PC-9 (cell line): ENCODE measurements at regions not wholly inside any gene's neighbourhood (a gene's known extent, or its start where the extent isn't known, plus 50 kb on each side); places are given as distances from the start of the nearest gene placed in this dataset.

Experiments
- BruUV-seq: library from RNA; stranded (reverse); fragments of 400-500 nt; replicated peaks from 2 replicates; lab custom pipeline; 2021; lab: Mats Ljungman, UMichigan
- CTCF ChIA-PET: fragments of 300-600 bp; sonication (Branson Sonifier 250); formaldehyde crosslinking; loops from one replicate; lab custom pipeline; 2022; ENCODE audit warnings: antibody characterized with exemption; lab: Charles Lee
- POLR2A ChIA-PET: fragments of 300-600 bp; sonication (Branson Sonifier 250); formaldehyde crosslinking; loops from one replicate; lab custom pipeline; 2022; ENCODE audit warnings: antibody characterized with exemption; ENCODE audit not compliant: unreplicated experiment; lab: Charles Lee
- DNase-seq, 2 experiments: peaks; one replicate each; pipeline versions ENCODE4 v3.0.0 to v3.0.0-alpha.2; 2015 to 2022; ENCODE audit warnings: mixed read lengths in 1 of 2
- H2AFZ ChIP-seq: fragments of 200-600 bp; sonication (generic); 2 replicates; pipeline ENCODE4 v1.8.1; 2017; ENCODE audit warnings: antibody characterized with exemption
- H3F3A ChIP-seq: fragments of 200-600 bp; sonication (generic); 2 replicates; pipeline ENCODE4 v1.8.1; 2017; ENCODE audit warnings: antibody characterized with exemption, mild to moderate bottlenecking, low read depth; ENCODE audit not compliant: insufficient read depth
- H3K27ac ChIP-seq: fragments of 200-600 bp; sonication (generic); 2 replicates; pipeline ENCODE4 v1.6.1; 2016; ENCODE audit warnings: mixed run types
- H3K27me3 ChIP-seq: fragments of 200-600 bp; sonication (generic); 2 replicates; pipeline ENCODE4 v1.6.1; 2016; ENCODE audit warnings: low read depth, mixed run types; ENCODE audit not compliant: insufficient read depth
- H3K36me3 ChIP-seq: fragments of 200-600 bp; sonication (generic); 2 replicates; pipeline ENCODE4 v1.6.1; 2016; ENCODE audit warnings: low read depth, mixed run types
- H3K4me1 ChIP-seq: fragments of 200-600 bp; sonication (generic); replicated peaks from 2 replicates; pipeline ENCODE4 v1.6.1; 2016; ENCODE audit warnings: mixed run types; ENCODE audit not compliant: insufficient read depth
- H3K4me2 ChIP-seq: fragments of 200-600 bp; sonication (generic); 2 replicates; pipeline ENCODE4 v1.6.1; 2017; ENCODE audit warnings: mixed run types
- H3K4me3 ChIP-seq: fragments of 200-600 bp; sonication (generic); 2 replicates; pipeline ENCODE4 v1.6.1; 2016; ENCODE audit warnings: mixed run types
- H3K79me2 ChIP-seq: fragments of 200-600 bp; sonication (generic); 2 replicates; pipeline ENCODE4 v1.6.1; 2017; ENCODE audit warnings: low read depth, mixed run types
- H3K9me2 ChIP-seq: fragments of 200-600 bp; sonication (generic); 2 replicates; pipeline ENCODE4 v1.8.1; 2017; ENCODE audit warnings: mild to moderate bottlenecking; ENCODE audit not compliant: insufficient read depth
- H3K9me3 ChIP-seq: fragments of 200-600 bp; sonication (generic); 2 replicates; pipeline ENCODE4 v1.8.1; 2016; ENCODE audit warnings: low read depth; ENCODE audit not compliant: insufficient read depth
- H4K20me1 ChIP-seq: fragments of 200-600 bp; sonication (generic); 2 replicates; pipeline ENCODE4 v1.8.1; 2017; ENCODE audit not compliant: insufficient read depth
- EZH2 ChIP-seq: fragments of 200-600 bp; sonication (generic); IDR thresholded peaks from 2 replicates; pipeline ENCODE4 v1.8.0; 2017; ENCODE audit warnings: antibody characterized with exemption, low read depth
- intact Hi-C: fragments of 100-400 bp; cut with micrococcal nuclease; formaldehyde crosslinking; loops from one replicate; pipeline ENCODE4 v1.10.0; 2022; ENCODE audit not compliant: unreplicated experiment
- TF ChIP-seq, protein P1 (sequence below): fragments of 200-600 bp; sonication (generic); conservative IDR thresholded peaks from 2 replicates; pipeline ENCODE4 v1.6.1; 2017; ENCODE audit warnings: mixed run types, antibody characterized with exemption, mild to moderate bottlenecking, moderate library complexity

DNA sequence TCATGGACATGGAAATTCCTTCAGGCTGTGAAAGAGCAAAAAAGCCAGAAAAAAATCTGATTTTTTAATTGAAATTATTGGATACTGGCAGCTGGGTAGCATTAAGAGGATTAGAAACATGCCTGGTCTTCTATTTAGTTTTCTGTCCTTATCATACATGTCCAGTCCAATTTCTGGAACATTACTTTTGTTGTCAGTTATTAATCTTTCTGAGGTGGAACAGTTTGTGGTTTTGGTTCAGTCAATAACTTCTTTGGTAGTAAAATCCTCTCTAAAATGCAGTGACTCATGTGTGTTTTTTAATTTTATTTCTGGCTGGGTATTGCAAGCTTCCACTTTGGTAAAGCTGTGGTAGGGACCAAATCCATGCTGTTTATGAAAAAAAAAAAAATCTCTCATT is 687.0 kb upstream of the ADGRL2 start:
- Histone ChIP-seq H3K4me1 (no peaks in the 10 kb centered on the region), H3K36me3 (no peaks in the 10 kb centered on the region), H3K9me2 (no peaks in the 10 kb centered on the region), H2AFZ (no peak overlapping the region), H3K27ac (no peak overlapping the region), H3K27me3 (no peaks in the 10 kb centered on the region), H4K20me1 (no peaks in the 10 kb centered on the region), H3K79me2 (no peaks in the 10 kb centered on the region), H3F3A (no peaks in the 10 kb centered on the region), H3K4me3 (no peak overlapping the region), H3K9me3 (no peaks in the 10 kb centered on the region), H3K4me2 (no peak overlapping the region)
- BruUV-seq: no TSS peak
- ChIA-PET CTCF (interaction anchor here (0.7 kb wide), 1 partner anchor 378 kb away, joined by 3 read pairs; no protein-coding TSS in a partner anchor), POLR2A (interaction anchor here (0.6 kb wide), 1 partner anchor 532 kb away, joined by 21 read pairs; no protein-coding TSS in a partner anchor)
- DNase-seq: no peak
- TF ChIP-seq, protein P1, sequence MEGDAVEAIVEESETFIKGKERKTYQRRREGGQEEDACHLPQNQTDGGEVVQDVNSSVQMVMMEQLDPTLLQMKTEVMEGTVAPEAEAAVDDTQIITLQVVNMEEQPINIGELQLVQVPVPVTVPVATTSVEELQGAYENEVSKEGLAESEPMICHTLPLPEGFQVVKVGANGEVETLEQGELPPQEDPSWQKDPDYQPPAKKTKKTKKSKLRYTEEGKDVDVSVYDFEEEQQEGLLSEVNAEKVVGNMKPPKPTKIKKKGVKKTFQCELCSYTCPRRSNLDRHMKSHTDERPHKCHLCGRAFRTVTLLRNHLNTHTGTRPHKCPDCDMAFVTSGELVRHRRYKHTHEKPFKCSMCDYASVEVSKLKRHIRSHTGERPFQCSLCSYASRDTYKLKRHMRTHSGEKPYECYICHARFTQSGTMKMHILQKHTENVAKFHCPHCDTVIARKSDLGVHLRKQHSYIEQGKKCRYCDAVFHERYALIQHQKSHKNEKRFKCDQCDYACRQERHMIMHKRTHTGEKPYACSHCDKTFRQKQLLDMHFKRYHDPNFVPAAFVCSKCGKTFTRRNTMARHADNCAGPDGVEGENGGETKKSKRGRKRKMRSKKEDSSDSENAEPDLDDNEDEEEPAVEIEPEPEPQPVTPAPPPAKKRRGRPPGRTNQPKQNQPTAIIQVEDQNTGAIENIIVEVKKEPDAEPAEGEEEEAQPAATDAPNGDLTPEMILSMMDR: no peak
- no peak for TF ChIP-seq EZH2
- intact Hi-C loops: no loop called here

DNA sequence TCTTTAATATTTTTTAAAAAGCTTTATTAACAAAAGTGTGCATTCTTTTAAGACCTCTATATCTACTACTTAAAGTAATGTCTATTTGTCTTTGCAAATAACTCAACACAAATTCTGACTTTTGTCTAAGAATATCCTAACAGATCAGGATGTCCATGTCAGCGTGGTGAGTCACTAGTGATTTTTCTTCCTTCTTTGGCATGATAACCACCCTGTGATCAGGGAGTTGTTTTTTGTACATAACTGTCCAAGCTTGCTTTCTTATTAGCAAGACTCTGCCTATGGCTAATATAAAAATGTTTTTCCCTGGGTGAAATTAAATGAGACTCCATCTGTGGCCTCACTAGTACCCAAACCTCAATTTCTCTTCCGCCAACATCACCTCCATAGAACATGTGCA is 688.9 kb upstream of the ADGRL2 start:
- Histone ChIP-seq H4K20me1 (no peaks in the 10 kb centered on the region), H3K9me3 (no peaks in the 10 kb centered on the region), H3F3A (no peaks in the 10 kb centered on the region), H3K79me2 (no peaks in the 10 kb centered on the region), H3K4me1 (no peaks in the 10 kb centered on the region), H3K27me3 (no peaks in the 10 kb centered on the region), H3K27ac (no peak overlapping the region), H3K4me2 (no peak overlapping the region), H2AFZ (no peak overlapping the region), H3K36me3 (no peaks in the 10 kb centered on the region), H3K4me3 (no peak overlapping the region), H3K9me2 (no peaks in the 10 kb centered on the region)
- intact Hi-C loops: no loop called here
- TF ChIP-seq EZH2: no peak
- TF ChIP-seq, protein P1: no peak
- CTCF ChIA-PET: no interaction called here
- BruUV-seq: no TSS peak
- POLR2A ChIA-PET: no interaction called here
- DNase-seq: no peak

DNA sequence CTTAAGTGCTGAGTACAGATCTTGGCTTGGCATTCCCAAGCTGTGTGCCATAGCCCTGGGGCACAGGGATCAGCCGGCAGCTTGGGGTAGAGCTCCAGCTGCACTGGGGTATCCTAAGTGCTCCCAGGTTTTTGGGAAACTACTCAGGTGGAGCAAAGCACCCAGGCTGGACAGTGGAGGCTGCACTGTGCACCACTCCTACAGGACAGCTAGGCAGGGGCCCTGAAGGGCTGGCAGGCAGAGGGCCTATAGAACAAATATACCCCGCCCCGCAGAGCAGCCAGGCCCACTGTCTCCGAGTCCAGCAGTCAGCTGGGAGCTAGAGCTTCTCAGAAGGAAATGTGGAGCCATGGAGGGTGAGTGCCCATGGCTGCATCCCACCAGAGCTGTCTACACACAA is 691.7 kb upstream of the ADGRL2 start:
- Histone ChIP-seq H2AFZ (0 out of 2 replicates have a peak overlapping the region, but pooled peaks have one; percentile 18), H4K20me1 (no peaks in the 10 kb centered on the region), H3K9me3 (no peaks in the 10 kb centered on the region), H3K4me2 (no peak overlapping the region), H3K36me3 (no peaks in the 10 kb centered on the region), H3K27ac (no peak overlapping the region), H3F3A (no peaks in the 10 kb centered on the region), H3K4me1 (no peaks in the 10 kb centered on the region), H3K27me3 (no peaks in the 10 kb centered on the region), H3K79me2 (no peaks in the 10 kb centered on the region), H3K9me2 (no peaks in the 10 kb centered on the region), H3K4me3 (no peak overlapping the region)
- POLR2A ChIA-PET: no interaction called here
- BruUV-seq: no TSS peak
- intact Hi-C loops: no loop called here
- DNase-seq: no peak
- CTCF ChIA-PET: no interaction called here
- TF ChIP-seq, protein P1: no peak
- no peak for TF ChIP-seq EZH2
